ENCODE measurements at regions not wholly inside any gene's neighbourhood (a gene's known extent, or its start where the extent isn't known, plus 50 kb on each side); places are given as distances from the start of the nearest gene placed in this dataset.

- DNase-seq (ENCODE audit: extremely low read depth in 1 of 2, low read depth in 1 of 2) = no peak
These were observed 428.6 kb downstream of the DTHD1 start for GRCh38 chr4:36709991-36710390.

- no peak for DNase-seq (ENCODE audit: extremely low read depth in 1 of 2, low read depth in 1 of 2)
These were observed 430.6 kb downstream of the DTHD1 start for GRCh38 chr4:36712013-36712412.

- DNase-seq (ENCODE audit: extremely low read depth in 1 of 2, low read depth in 1 of 2) = no peak
These were observed 435.5 kb downstream of the DTHD1 start for GRCh38 chr4:36716874-36717273.

- DNase-seq (ENCODE audit: extremely low read depth in 1 of 2, low read depth in 1 of 2) = no peak
These were observed 438.0 kb downstream of the DTHD1 start for GRCh38 chr4:36719425-36719824.

- no peak for DNase-seq (ENCODE audit: extremely low read depth in 1 of 2, low read depth in 1 of 2)
These were observed 441.6 kb downstream of the DTHD1 start for GRCh38 chr4:36722986-36723385.

GRCh38 chr4:36734334-36734733 lies 452.9 kb downstream of the DTHD1 start:
- no peak for DNase-seq (ENCODE audit: extremely low read depth in 1 of 2, low read depth in 1 of 2)

- DNase-seq (ENCODE audit: extremely low read depth in 1 of 2, low read depth in 1 of 2) = no peak
These were observed 456.3 kb downstream of the DTHD1 start for GRCh38 chr4:36737691-36738090.

- DNase-seq (ENCODE audit: extremely low read depth in 1 of 2, low read depth in 1 of 2) = no peak
These were observed 459.4 kb downstream of the DTHD1 start for GRCh38 chr4:36740796-36741310.

GRCh38 chr4:36747277-36748129 lies 466.1 kb downstream of the DTHD1 start:
- no peak for DNase-seq (ENCODE audit: extremely low read depth in 1 of 2, low read depth in 1 of 2)

- DNase-seq (ENCODE audit: extremely low read depth in 1 of 2, low read depth in 1 of 2) = no peak
These were observed 471.6 kb downstream of the DTHD1 start for GRCh38 chr4:36753048-36753447.

- no peak for DNase-seq (ENCODE audit: extremely low read depth in 1 of 2, low read depth in 1 of 2)
These were observed 476.3 kb downstream of the DTHD1 start for GRCh38 chr4:36757580-36758311.

- DNase-seq (ENCODE audit: extremely low read depth in 1 of 2, low read depth in 1 of 2) = no peak
These were observed 477.1 kb downstream of the DTHD1 start for GRCh38 chr4:36758312-36759178.

GRCh38 chr4:36761607-36762006 lies 480.2 kb downstream of the DTHD1 start:
- DNase-seq (ENCODE audit: extremely low read depth in 1 of 2, low read depth in 1 of 2) = no peak

- no peak for DNase-seq (ENCODE audit: extremely low read depth in 1 of 2, low read depth in 1 of 2)
These were observed 480.7 kb upstream of the NWD2 start for GRCh38 chr4:36763814-36764213.

- no peak for DNase-seq (ENCODE audit: extremely low read depth in 1 of 2, low read depth in 1 of 2)
These were observed 476.9 kb upstream of the NWD2 start for GRCh38 chr4:36767596-36767995.

GRCh38 chr4:36771411-36772153 lies 473.0 kb upstream of the NWD2 start:
- no peak for DNase-seq (ENCODE audit: extremely low read depth in 1 of 2, low read depth in 1 of 2)

- DNase-seq (ENCODE audit: extremely low read depth in 1 of 2, low read depth in 1 of 2) = no peak
These were observed 472.4 kb upstream of the NWD2 start for GRCh38 chr4:36772154-36772516.

GRCh38 chr4:36773467-36773866 lies 471.1 kb upstream of the NWD2 start:
- DNase-seq (ENCODE audit: extremely low read depth in 1 of 2, low read depth in 1 of 2) = no peak

GRCh38 chr4:36775544-36775943 lies 469.0 kb upstream of the NWD2 start:
- no peak for DNase-seq (ENCODE audit: extremely low read depth in 1 of 2, low read depth in 1 of 2)

GRCh38 chr4:36779601-36780000 lies 464.9 kb upstream of the NWD2 start:
- no peak for DNase-seq (ENCODE audit: extremely low read depth in 1 of 2, low read depth in 1 of 2)

Data from activated CD8-positive, alpha-beta memory T cell treated with anti-CD3 and anti-CD28 coated beads for 1 hour (primary cell).